DOHH2 (cell line): ENCODE measurements at regions not wholly inside any gene's neighbourhood (a gene's known extent, or its start where the extent isn't known, plus 50 kb on each side); places are given as distances from the start of the nearest gene placed in this dataset.
"Not testable (repeated sequence)": the region's sequence is repeated elsewhere in the genome, so short reads cannot be mapped to it uniquely, and the experiment has no call there.

ENCODE experiments used
- H3F3A ChIP-seq: fragments of 200-600 bp; sonication (generic), shearing (Covaris generic); 2 replicates; pipeline ENCODE4 v1.6.0; 2016; ENCODE audit warnings: antibody characterized with exemption, mild to moderate bottlenecking; ENCODE audit not compliant: control insufficient read depth, insufficient read depth
- H3K27ac ChIP-seq: fragments of 200-600 bp; sonication (generic); 2 replicates; pipeline ENCODE4 v1.5.1; 2014; ENCODE audit warnings: low read depth, mild to moderate bottlenecking, low read length, moderate library complexity
- H3K27me3 ChIP-seq: fragments of 200-600 bp; sonication (generic); 2 replicates; pipeline ENCODE4 v1.6.1; 2014; ENCODE audit warnings: mild to moderate bottlenecking, low read length, mixed read lengths; ENCODE audit not compliant: control insufficient read depth
- H3K36me3 ChIP-seq: fragments of 200-600 bp; sonication (generic); 2 replicates; pipeline ENCODE4 v1.6.1; 2014; ENCODE audit warnings: mild to moderate bottlenecking, low read length, moderate library complexity, mixed read lengths; ENCODE audit not compliant: control insufficient read depth
- H3K4me1 ChIP-seq: fragments of 200-600 bp; sonication (generic); 2 replicates; pipeline ENCODE4 v1.6.1; 2014; ENCODE audit warnings: mild to moderate bottlenecking, low read length, mixed read lengths; ENCODE audit not compliant: control insufficient read depth
- H3K4me2 ChIP-seq: fragments of 200-600 bp; sonication (generic); 2 replicates; pipeline ENCODE4 v1.6.0; 2014; ENCODE audit warnings: mild to moderate bottlenecking, low read length, moderate library complexity
- H3K4me3 ChIP-seq: fragments of 200-600 bp; sonication (generic); 2 replicates; pipeline ENCODE4 v1.5.1; 2014; ENCODE audit warnings: mild to moderate bottlenecking, low read length, mixed read lengths
- H3K79me2 ChIP-seq: fragments of 200-600 bp; sonication (generic); 2 replicates; pipeline ENCODE4 v1.6.1; 2014; ENCODE audit warnings: mild to moderate bottlenecking, low read length, mixed read lengths; ENCODE audit not compliant: control insufficient read depth
- H3K9me2 ChIP-seq: fragments of 200-600 bp; sonication (generic); replicated peaks from 2 replicates; pipeline ENCODE4 v1.6.1; 2014; ENCODE audit warnings: mild to moderate bottlenecking, low read length, mixed read lengths; ENCODE audit not compliant: control insufficient read depth
- H3K9me3 ChIP-seq: fragments of 200-600 bp; sonication (generic); 2 replicates; pipeline ENCODE4 v1.6.1; 2014; ENCODE audit warnings: antibody characterized with exemption, low read length, mixed read lengths; ENCODE audit not compliant: control insufficient read depth, insufficient read depth
- H4K20me1 ChIP-seq: fragments of 200-600 bp; sonication (generic); 2 replicates; pipeline ENCODE4 v1.6.0; 2014; ENCODE audit warnings: low read depth, mild to moderate bottlenecking, antibody characterized with exemption, low read length, moderate library complexity; ENCODE audit not compliant: control insufficient read depth, insufficient read depth

GRCh38 chr15:20309395-20309794 is 232.2 kb downstream of the GOLGA6L6 start:
- not testable (repeated sequence) for H3K36me3 ChIP-seq, H3K4me2 ChIP-seq, H3K27ac ChIP-seq, H3F3A ChIP-seq, H3K9me2 ChIP-seq, H3K79me2 ChIP-seq, H3K4me1 ChIP-seq, H3K4me3 ChIP-seq, H3K27me3 ChIP-seq, H4K20me1 ChIP-seq
- peaks cover 17% of the 10 kb centered on the region for H3K9me3 ChIP-seq

DNA sequence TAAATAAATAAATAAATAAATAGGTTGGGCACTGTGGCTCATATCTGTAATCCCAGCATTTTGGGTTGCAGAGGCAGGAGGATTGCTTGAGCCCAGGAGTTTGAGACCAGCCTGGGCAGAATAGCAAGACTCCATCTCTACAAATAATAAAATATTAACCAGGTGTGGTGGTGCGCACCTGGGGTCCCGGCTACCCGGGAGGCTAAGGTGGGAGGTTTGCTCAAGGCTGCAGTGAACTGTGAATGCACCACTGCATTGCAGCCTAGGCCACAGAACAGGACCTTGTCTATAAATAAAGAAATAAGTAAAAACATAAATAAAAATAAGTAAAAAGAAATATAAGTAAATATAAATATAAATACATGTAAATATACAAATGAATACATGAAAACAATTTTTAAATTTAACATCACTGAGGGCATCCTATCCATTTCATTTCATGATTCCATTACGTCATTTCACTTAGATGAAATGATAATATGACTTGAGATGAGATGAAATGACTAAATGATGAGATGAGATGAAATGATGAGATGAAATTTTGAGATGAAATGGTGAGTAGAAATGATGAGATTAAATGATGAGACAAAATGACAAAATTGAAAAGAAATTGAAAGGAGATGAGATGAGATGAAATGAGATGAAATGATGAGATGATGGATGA is 233.4 kb downstream of the GOLGA6L6 start:
- not testable (repeated sequence) for H3K79me2 ChIP-seq, H3K4me1 ChIP-seq, H3K27ac ChIP-seq, H3K27me3 ChIP-seq, H3K9me2 ChIP-seq, H4K20me1 ChIP-seq, H3K4me3 ChIP-seq, H3K36me3 ChIP-seq, H3F3A ChIP-seq, H3K4me2 ChIP-seq
- peaks cover 21% of the 10 kb centered on the region for H3K9me3 ChIP-seq

DNA sequence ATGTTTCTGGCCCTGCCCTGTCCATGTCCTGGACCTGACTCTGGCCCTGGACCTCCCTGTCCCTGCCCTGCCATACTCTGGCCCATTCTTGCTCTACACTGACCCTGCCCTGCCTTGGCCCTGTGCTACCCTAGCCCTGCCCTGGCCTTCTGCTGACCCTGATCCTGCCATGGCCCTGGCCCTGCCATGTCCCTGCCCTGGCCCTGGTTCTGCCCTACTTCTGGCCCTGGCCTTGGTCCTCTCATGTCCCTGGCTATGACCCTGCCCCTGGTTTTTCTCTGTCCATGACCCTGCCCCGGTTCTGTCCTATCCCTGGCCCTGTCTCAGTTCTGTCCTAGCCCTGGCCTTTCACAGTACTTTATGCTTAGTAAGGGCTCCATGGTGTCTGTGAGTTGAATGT is 234.5 kb downstream of the GOLGA6L6 start:
- H4K20me1 ChIP-seq, H3F3A ChIP-seq, H3K9me2 ChIP-seq, H3K4me2 ChIP-seq, H3K79me2 ChIP-seq, H3K27ac ChIP-seq, H3K27me3 ChIP-seq, H3K4me3 ChIP-seq, H3K4me1 ChIP-seq, H3K36me3 ChIP-seq: not testable (repeated sequence)
- peaks cover 25% of the 10 kb centered on the region for H3K9me3 ChIP-seq

DNA sequence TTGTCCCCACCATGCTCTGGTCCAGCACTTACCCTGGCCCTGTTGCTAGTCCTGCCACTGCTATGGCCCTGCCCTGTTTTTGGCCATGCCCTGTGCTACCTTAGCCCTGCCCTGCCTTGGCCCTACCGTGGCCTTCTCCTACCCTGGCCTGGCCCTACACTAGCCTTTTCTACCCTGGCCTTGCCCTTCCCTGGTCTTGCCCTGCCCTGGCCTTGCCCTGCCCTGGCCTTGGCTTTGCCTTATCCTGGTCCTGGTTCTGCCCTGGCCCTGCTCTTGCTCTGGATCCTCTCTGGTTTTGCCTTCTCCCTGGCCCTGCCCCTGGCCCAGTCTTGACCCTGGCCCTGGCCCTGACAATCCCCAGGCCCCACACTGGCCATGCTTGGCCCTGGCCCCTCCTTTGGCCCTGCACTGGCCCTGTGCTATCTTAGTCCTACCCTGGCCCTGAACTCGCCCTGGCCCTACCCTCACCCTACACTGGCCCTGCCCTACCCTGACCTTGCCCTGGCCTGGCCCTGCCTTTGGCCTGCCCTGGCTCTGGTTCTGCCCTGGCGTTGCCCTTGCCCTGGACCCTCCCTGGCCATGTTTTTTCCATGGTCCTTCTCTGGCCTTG is 235.0 kb downstream of the GOLGA6L6 start:
- not testable (repeated sequence) for H3K4me3 ChIP-seq, H3K4me2 ChIP-seq, H4K20me1 ChIP-seq, H3K9me2 ChIP-seq, H3K4me1 ChIP-seq, H3K36me3 ChIP-seq, H3K27me3 ChIP-seq, H3K79me2 ChIP-seq, H3K27ac ChIP-seq, H3F3A ChIP-seq
- peaks cover 26% of the 10 kb centered on the region for H3K9me3 ChIP-seq

- not testable (repeated sequence) for H3K4me2 ChIP-seq, H4K20me1 ChIP-seq, H3K4me1 ChIP-seq, H3K36me3 ChIP-seq, H3K9me2 ChIP-seq, H3K27ac ChIP-seq, H3K79me2 ChIP-seq, H3K27me3 ChIP-seq, H3F3A ChIP-seq, H3K4me3 ChIP-seq
- peaks cover 26% of the 10 kb centered on the region for H3K9me3 ChIP-seq
Measured at GRCh38 chr15:20305912-20306311, 235.7 kb downstream of the GOLGA6L6 start.

GRCh38 chr15:20305015-20305465 is 236.6 kb downstream of the GOLGA6L6 start:
- not testable (repeated sequence) for H4K20me1 ChIP-seq, H3K27ac ChIP-seq, H3F3A ChIP-seq, H3K9me2 ChIP-seq, H3K4me1 ChIP-seq, H3K4me3 ChIP-seq, H3K36me3 ChIP-seq, H3K4me2 ChIP-seq, H3K79me2 ChIP-seq, H3K27me3 ChIP-seq
- peaks cover 26% of the 10 kb centered on the region for H3K9me3 ChIP-seq

DNA sequence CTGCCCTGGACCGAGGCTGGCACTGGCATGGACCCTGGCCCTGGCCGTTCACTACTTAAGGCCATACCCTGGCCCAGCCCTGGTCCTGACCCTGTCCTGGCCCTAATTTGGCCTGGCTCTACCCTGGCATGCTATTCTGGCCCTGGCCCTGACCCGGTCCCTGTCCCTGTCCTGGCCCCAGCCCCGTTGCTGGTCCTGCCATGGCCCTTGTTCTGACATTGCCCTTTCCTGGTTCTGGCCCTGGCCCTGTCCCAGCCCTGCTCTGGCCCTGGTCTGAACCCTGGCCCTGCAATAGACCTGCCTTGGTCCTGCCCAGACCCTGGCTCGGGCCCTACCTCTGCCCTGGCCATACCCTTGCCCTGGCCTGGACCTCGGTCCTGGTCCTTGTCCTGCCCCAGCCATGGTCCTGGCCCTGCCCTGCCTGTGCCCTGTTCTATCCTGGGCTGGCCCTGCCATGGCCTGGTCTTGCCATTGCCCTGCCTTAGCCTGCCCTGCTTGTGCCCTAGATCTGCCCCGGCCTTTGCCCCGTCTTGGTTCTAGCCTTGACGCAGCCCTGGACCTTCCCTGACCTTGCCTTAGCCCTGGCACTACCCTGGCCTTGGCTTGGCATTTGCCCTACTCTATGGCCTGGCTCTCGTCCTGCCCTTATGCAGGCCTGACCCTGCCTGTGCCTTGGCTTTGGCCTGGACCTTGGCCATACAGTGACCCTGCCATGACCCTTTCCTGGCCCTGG is 237.2 kb downstream of the GOLGA6L6 start:
- not testable (repeated sequence) for H3K4me3 ChIP-seq, H3K9me2 ChIP-seq, H3K4me1 ChIP-seq, H3K27ac ChIP-seq, H4K20me1 ChIP-seq, H3K4me2 ChIP-seq, H3K79me2 ChIP-seq, H3K27me3 ChIP-seq, H3F3A ChIP-seq, H3K36me3 ChIP-seq
- H3K9me3 ChIP-seq: peaks cover 26% of the 10 kb centered on the region
